DMS 273 (cell line): ENCODE measurements at regions not wholly inside any gene's neighbourhood (a gene's known extent, or its start where the extent isn't known, plus 50 kb on each side); places are given as distances from the start of the nearest gene placed in this dataset.
A peak's percentile ranks its signal among the peaks of the same experiment; 100 is the strongest.

Experiments used
- DNase-seq: peaks from one replicate; lab custom pipeline; 2025; ENCODE audit not compliant: unreplicated experiment; lab: John Stamatoyannopoulos, UW

DNA sequence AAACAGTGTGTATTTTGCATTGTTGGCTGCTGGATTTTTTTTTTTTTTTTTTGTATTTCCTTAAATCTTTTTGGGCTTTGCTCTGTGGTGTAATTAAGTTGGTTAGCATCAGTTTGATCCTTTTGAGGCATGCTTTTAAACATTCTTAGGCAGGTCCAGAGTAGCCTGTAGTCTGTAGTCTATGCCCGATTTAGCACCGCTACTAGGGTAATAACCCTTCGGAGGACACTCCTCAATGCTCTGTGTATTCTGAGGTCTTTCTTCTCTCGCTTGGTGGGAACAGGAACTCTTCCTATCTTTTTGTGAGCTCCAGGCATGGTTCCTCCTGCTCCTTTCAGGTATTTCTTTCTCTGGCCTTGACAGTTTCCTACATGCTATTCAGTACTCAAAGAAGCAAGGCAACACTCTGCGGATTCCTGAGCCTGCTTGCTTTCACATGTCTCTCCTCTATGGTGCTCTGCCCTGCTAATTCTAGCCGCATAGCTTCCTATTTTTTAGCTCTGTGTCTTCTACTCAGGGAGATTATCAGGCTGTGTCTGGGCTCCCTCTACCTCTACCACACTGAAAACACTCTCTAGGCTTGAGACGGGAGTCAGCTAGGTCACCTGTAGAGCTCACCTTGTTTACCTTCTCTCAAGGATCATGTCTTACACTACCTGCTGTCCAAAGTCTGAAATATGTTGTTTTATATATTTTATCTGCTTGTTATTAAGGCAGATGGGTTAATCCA lies 195.1 kb downstream of the NDFIP2 start:
- DNase-seq = no peak

DNA sequence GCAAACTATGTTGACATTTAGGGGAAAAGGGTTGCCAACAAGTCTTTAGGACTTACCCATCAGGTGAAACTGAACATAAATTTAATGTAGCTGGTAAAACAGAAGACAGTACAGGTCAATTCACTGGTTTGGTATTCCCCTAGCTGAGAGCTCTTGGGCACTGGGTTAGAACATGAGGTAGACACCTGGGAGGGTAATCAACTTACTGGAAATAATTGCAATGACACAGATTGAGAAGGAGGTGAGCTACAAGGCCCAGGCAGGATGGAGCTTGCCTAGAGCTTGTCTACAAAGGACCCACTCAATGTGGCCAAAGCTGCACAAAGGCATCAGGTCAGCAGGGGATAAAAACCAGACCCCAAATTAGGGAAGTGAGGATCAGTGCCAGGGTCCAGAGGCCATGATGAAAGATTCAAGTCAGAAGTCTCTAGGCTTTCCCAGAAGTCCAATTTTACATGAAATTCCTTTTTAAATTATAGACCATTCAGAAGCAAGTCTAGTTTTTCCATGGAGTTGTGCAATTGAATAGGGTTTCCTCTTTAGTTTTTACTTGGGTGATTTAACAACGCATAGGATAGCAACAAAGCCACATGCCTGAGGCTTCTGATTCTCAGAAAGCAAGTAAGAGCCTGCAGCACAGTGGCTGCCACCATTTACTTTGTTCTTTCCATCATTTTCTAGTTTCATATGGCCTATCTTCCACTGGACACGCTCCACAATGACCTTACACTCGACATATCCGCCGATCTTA lies 194.0 kb downstream of the NDFIP2 start:
- no peak for DNase-seq

DNA sequence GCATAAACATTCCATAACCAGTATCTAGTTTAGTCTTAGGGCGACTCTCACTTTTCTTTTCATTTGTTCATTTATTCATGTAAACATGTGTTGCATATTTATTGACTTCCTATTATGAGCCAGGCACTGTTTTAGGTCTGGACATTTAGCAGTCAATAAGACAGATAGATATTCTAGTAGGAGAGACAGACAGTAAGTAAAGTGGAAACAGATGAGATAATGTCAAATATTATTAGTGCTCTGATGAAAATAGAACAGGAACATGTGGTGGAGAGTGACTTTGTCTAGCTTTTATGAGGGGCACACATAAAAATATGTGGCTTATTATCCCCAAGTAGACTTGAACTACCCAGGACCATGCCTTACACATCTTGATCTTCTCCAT lies 193.0 kb downstream of the NDFIP2 start:
- no peak for DNase-seq

DNA sequence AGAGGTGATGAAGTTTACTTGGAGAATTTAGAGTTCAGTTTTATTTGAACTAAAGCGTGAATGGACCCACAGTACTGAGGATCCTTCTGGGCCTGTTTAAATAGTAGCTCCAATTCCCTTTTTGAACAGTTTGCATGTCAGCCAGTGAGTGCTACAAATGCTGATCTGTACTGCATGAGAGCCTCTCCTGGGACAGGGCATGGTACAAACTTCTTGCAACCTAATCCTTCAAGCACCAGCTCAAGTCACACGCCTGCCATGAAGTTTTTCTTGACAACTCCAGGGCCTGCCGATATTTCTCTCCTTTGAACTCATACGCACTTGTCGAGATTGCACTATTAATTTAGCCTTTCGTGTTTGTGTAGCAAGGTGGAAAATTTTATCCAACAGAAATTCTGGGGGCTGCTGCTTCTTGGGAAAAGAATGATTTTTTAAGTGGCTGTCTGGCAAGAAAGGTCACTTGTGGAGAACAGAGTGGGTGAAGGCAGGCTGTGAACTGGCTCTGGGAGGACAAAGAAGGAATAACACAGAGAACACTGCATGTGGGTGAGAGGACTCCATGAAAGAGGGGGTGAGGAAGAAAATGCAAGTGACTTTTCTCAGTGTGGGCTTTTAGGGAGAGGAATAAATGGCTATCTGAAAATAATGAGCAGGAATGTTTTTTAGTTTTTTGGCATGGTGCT lies 192.5 kb downstream of the NDFIP2 start:
- no peak for DNase-seq

DNA sequence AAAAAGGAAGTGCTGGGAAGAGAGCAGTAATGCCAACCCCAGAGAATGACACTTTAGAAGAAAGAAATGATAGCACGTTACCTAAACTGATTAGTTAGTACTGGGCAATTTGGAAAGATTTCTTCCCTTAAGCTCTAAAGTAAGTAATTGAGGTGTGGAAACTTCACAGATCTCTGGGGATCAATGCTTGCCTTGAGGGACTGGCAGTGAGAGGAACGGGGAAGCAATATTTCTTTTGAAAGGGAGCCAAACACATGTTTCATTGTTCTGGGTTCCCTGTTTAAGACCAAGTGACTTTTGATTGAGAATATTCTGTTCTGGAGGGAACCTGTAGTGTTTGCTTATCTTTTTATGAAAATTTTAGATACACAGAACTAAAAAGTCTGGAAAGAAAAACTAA lies 190.5 kb downstream of the NDFIP2 start:
- no peak for DNase-seq

DNA sequence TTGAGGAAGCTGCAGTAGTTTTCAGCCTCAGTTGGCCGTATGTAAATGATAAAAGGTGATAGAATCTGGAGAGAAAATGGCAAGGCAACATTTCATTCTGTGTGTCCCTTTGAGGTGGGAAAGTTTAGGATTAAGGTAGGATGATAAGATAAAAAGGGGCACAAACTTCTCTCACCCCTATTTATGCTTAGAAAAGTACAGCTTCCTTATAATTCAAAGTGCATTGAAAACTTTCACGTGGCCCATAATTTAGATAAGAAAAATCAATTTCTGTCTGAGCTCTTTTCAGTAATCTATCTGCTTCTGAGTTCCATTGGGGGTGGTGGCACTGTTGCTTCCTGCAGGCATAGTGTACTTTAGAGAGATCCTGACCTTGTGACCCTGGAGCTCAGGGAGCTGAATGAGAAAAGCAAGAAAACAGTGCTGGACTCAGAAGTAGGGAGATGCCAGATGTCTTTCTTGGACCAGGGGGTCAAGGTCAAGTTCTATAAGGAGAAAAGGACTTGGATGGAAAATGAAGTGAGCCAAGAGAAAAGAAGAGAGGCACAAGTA lies 187.3 kb downstream of the NDFIP2 start:
- DNase-seq = no peak

DNA sequence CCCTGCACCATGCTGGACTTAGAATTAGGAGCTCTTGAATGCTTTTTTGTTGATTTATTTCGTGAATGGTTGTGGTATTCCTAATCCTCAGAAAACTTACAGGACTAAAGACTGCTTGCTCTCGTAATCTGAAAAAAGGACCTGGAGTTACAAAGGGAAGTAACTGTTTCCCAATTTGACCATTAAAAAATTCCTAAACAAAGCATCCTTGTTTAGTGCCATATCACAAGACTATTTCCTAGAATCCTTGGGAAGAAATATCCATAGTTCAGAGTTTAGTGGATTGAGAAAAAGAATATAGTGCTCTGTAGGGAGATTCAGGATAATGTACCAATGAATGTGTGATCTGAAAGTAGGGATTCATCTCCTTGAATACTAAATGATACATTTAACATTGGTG lies 186.8 kb downstream of the NDFIP2 start:
- DNase-seq = no peak

DNA sequence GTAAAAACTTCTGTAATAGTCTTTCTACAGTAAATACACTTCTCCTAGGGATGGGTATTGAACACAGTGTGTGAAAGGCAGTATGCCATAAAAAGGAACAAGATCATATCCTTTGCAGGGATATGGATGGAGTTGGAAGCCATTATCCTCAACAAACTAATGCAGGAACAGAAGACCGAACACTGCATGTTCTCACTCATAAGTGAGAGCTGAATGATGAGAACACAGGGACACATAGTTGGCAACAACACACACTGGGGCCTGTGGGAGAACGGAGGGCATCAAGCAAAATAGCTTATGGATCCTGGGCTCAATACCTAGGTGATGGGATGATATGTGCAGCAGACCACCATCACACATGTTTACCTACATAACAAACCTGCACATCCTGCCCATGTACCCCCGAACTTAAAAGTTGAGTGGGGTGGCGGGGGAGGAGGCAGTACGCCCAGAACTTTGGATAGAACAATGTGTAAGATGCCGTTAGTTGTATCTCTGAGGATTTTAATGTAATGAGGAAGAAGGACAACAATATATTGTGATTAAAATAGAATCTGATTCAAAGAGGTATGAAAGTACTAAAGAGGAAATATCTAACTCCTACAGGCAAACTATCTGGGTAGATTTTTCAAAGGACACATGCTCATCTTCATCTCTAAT lies 183.2 kb downstream of the NDFIP2 start:
- no peak for DNase-seq

DNA sequence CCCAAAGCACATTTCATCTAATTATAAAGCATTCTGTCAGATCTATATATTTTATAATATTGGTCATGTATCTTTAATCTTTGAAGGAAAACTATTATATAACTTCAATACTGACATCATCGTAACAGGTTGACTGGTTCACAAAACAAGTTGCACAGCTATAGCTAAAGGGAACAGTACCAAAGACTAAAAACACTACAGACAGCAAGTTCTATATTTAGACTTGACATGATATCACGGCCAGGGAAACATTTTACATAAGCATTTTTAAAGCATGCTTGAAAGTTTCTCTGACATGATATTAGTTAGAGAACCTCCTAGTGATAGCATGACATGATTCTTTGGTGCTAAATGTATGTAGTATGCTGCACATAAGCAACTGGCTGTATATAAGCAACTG lies 182.5 kb downstream of the NDFIP2 start:
- no peak for DNase-seq

DNA sequence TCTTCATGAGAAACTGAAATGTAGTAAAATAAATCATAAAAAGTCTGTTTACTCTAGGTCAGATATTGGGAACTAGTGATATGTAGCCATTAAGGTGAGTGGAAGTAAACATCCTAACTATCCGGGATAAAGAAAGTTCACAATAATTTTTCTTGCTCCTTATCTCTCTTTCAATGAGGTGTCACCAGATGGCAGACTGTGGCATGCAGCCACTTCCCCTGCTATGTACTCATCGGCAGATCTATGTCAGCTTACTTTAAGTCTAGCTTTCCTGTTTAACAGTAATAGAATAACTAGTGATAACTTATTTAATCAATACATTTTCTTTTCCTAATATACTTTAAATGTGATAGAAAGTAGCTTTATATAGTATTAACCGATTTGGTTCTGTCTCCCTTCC lies 181.9 kb downstream of the NDFIP2 start:
- DNase-seq = peak; percentile 74

DNA sequence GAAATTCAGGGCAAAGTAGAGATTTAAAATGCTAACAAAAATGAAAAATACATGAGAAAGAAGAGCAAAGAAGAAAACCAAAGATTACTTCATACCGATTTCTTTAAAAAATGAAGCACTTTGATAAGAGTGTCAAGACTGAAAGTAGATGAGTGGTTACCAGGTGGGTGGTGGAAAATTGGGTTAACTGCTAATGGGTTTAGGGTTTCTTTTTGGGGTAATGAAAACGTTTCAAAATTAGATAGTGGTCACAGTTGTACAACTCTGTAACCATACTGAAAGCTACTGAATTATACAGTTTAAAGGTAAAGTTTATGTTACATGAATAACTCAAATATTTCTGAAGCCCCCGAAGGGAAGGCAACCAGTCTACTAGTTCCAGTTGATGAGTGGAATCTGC lies 179.4 kb downstream of the NDFIP2 start:
- DNase-seq = no peak

DNA sequence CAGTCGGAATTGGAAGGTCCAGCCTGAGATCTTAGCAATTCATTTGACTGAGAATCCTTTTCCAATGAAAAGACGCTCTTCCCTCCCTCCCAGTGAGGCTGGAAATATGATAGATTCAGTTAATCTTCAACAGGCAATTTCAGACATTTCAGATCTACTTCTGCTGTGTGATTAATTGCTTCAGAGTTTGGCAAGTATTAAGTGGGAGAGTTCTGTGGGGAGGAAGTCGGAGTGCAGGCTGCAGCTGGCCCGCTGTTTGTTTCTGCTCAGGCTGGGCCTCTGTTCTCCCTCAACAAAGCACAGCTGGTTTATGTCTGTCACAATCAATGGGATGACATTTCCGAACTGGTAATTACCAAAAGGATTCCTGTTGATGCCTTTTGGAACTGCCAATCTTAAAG lies 178.2 kb downstream of the NDFIP2 start:
- no peak for DNase-seq

DNA sequence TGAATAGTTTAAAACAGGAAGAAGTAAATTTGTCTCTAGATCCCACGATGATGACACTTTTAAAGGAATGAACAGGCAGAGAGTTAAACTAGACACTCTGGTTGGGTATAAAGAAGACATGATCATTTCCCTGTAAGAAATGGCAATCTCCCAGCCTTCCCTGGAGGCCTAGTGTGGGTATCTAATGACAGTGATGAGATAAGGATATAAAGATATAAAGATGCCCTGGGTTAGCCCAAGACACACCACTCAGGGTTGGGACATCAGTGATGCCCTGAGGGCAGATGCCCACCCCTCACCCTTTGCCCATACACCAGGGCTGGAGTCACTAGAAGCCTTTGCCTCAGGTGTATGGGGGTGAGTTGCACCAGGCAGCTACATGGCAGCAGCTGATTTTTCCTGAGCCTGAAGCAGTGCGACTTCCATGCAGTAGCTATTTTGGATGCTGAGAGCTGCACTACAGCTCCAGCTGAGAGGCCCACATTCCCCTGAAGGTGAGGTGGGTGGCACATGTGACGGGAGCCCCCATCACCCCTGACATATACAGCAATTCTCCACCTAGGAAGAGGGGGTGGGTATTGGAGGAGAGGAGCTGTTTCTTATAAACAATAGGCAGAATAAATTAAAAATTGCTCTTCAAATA lies 177.5 kb downstream of the NDFIP2 start:
- DNase-seq = no peak

DNA sequence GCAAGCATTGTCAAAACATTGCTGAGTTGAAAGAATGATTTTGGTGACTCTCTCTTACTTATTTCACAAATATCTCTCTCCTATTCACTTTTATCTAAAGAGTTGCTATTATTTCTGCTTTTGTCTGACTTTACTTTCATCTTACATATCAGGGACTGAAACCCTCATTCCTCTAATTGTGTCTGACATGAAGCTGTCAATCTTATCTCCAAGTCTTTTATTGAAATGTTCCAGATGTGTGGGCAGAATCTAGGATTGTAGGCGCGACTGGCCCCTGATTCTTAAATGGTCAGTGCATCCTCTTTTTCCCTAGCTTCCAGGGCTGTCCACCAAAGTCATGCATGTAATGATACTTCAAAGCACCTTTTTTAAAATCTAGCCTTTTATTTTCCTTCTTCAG lies 174.6 kb downstream of the NDFIP2 start:
- DNase-seq = no peak

DNA sequence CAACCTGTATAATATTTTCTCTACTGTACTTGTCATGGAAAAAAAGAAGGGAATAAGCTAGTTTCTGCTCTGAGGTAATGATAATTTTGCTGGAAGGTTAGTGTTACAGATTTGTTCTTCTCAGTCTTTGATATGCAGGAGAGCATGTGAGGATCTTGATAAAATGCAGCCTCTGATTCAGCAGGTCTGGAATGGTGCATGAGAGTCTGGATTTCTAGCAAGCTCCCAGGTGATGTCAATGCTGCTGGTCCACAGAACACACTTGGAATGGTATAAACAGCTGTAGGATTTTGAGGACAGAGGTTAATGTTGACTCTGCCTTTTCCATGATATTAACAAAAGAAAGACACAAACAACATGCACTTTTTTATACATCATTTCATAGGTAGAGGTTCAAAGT lies 173.6 kb downstream of the NDFIP2 start:
- DNase-seq = no peak

DNA sequence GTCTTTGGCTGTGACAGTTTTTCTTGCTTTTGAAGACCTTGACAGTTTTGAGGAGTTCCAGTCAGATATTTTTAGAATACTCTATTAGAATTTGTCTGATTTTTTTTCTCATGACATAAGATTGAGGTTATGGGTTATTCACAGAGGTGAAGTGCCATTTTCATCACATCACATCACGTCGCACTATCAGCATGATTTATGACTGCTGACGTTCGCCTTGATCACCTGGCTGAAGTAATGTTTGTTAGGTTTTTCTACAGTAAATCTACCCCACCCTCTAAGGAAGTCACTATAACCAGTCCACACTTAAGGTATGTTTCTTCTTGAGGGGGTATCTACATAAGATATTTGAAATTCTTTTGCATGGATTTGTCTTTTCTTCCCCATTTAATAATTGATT lies 169.7 kb downstream of the NDFIP2 start:
- no peak for DNase-seq

DNA sequence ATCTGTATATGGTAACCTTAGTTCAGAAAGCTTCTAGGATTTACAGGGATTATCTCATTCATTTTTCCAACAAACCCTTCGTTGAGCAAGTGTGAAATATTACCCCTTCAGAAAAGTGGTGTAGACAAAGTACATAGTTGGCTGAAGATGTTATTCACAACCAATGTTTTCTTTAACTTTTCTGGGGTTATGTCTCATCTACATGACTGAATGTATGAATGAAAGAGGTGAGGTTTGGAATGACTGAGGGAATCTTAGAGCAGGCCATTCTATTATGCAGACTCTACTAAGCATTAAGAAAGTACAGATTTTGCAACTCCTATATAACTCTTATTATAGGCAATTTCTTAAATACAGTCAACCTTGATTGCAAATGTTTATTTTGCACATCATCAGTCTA lies 167.2 kb downstream of the NDFIP2 start:
- no peak for DNase-seq

DNA sequence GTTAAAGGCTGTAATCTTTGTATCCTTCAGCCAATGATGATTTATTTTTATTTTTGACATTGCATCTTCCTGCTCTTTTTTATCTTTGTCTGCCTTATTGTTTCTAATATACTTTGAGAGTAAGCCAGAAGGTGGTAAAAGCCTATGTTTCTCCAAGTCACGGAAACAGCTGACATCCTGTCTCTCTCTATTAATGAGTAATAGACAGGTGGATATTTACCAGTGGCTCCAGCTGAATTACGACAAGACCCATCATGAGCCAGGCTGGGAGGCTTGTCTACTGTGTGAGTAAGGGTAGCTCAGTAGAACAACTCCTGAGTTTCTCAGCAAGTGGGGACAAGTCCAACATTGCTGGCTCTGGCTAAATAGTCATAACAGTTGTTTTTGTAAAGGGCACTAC lies 166.6 kb downstream of the NDFIP2 start:
- DNase-seq = peak; percentile 10

DNA sequence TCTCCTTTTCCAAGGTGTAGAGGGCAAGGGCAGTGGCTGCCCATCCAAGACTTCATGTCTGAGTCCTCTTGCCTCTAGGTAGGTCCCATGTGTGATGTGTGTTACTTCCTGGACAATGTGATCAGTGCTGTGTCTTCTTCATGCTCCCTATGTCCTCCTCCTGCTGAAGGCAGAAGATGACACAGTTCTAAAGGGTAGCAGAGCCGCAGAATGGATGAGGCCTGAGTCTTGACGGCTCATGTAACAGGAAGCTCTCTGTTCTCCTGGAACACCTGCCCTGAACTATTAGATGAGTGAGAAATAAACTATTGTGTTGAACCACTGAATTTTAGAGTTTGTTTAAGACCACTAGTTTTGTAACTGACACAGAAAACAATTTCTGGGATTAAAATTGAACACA lies 165.9 kb downstream of the NDFIP2 start:
- no peak for DNase-seq

DNA sequence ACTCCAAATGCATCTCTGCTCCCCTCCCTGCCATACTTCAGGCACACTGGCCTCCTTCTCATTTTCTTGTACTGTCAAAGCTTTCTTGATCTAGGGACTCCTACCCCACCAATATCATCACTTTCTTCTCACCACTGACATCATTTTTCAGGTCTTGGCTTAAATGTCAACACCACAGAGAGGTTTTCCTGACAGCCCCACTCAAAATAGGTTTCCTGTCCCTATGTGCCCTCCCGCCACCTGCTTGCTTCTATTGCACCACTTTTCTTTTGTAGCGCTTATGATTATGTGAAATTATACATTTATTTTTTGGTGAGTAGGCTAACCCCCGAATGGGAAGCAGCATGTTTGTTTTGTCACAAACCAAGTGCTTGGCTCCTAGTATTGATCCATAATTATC lies 164.6 kb downstream of the NDFIP2 start:
- no peak for DNase-seq

DNA sequence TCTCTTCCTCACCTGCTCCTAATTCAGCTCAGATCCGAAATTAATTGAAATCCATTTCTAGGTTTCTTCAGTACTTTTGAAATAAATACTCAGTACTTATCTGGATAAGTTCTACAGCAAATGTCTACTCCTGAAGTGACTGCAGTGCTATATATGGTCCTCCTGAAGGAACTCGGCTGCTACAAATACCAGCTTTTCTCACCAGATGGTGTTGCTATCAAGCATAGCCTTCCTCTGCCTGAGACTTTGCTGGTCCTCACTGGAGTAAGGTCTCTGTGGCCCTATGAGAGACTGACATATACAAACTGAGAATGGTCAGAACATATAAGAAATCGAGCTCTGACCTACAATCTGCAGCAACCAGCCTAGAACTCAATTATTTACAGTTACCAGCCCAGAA lies 161.6 kb downstream of the NDFIP2 start:
- peak; percentile 10 for DNase-seq
